Neuronal stem cell (in vitro differentiated cells): ENCODE measurements at regions not wholly inside any gene's neighbourhood (a gene's known extent, or its start where the extent isn't known, plus 50 kb on each side); places are given as distances from the start of the nearest gene placed in this dataset.

Experiments
- DNase-seq: peaks from one replicate; pipeline ENCODE4 v3.0.0-alpha.2; 2013; ENCODE audit warnings: low spot score
- H2AFZ ChIP-seq: one replicate; pipeline ENCODE4 v1.6.1; 2013; ENCODE audit warnings: mild to moderate bottlenecking, low read length, inconsistent platforms
- H2AK5ac ChIP-seq: 2 replicates; pipeline ENCODE4 v1.6.1; 2013; ENCODE audit warnings: low read depth, mild to moderate bottlenecking, inconsistent platforms, low read length, moderate library complexity, mixed read lengths
- H2BK120ac ChIP-seq: 2 replicates; pipeline ENCODE4 v1.6.1; 2013; ENCODE audit warnings: low read depth, mild to moderate bottlenecking, inconsistent platforms, low read length, moderate library complexity, mixed read lengths
- H2BK12ac ChIP-seq: one replicate; pipeline ENCODE4 v1.6.1; 2013; ENCODE audit warnings: low read length, inconsistent platforms
- H2BK15ac ChIP-seq: 2 replicates; pipeline ENCODE4 v1.6.1; 2013; ENCODE audit warnings: mild to moderate bottlenecking, low read length, inconsistent platforms, mixed read lengths
- H2BK5ac ChIP-seq: one replicate; pipeline ENCODE4 v1.6.1; 2013; ENCODE audit warnings: inconsistent platforms, mild to moderate bottlenecking, low read length, moderate library complexity
- H3K14ac ChIP-seq: one replicate; pipeline ENCODE4 v1.6.1; 2013; ENCODE audit warnings: low read length, inconsistent platforms
- H3K18ac ChIP-seq: 2 replicates; pipeline ENCODE4 v1.6.1; 2013; ENCODE audit warnings: low read length, inconsistent platforms
- H3K23ac ChIP-seq: 2 replicates; pipeline ENCODE4 v1.6.1; 2013; ENCODE audit warnings: low read depth, mild to moderate bottlenecking, mixed read lengths, low read length, inconsistent platforms; ENCODE audit not compliant: poor library complexity
- H3K27ac ChIP-seq: replicated peaks from 3 replicates; pipeline ENCODE4 v1.5.1; 2013; ENCODE audit warnings: low read length, inconsistent platforms
- H3K27me3 ChIP-seq, 3 experiments: 2 replicates each; pipeline ENCODE4 v1.6.1; 2013; ENCODE audit warnings: low read length in 3 of 3, mild to moderate bottlenecking in 2 of 3, inconsistent platforms in 1 of 3, low read depth in 1 of 3, mixed read lengths in 1 of 3, moderate library complexity in 1 of 3; ENCODE audit not compliant: control insufficient read depth in 3 of 3, insufficient read depth in 3 of 3
- H3K36me3 ChIP-seq, 2 donors: replicated peaks in 1 of 2; 2 replicates each; pipeline ENCODE4 v1.6.1; 2013; ENCODE audit warnings: low read length in 2 of 2; ENCODE audit not compliant: control insufficient read depth in 2 of 2, insufficient read depth in 2 of 2
- H3K4ac ChIP-seq: 2 replicates; pipeline ENCODE4 v1.6.1; 2013; ENCODE audit warnings: inconsistent platforms, mild to moderate bottlenecking, low read length, moderate library complexity
- H3K4me1 ChIP-seq, 2 donors: 1 replicate in 1 of 2; 2 replicates in 1 of 2; pipeline ENCODE4 v1.6.1; 2013; ENCODE audit warnings: low read length in 2 of 2, low read depth in 1 of 2; ENCODE audit not compliant: control insufficient read depth in 2 of 2, insufficient read depth in 1 of 2
- H3K4me2 ChIP-seq: one replicate; pipeline ENCODE4 v1.6.1; 2013; ENCODE audit warnings: mild to moderate bottlenecking, low read length, inconsistent platforms; ENCODE audit not compliant: insufficient read depth, poor library complexity, severe bottlenecking
- H3K4me3 ChIP-seq, 2 donors: 2 replicates each; pipeline ENCODE4 v1.5.1; 2013; ENCODE audit warnings: low read length in 2 of 2, mild to moderate bottlenecking in 2 of 2, inconsistent platforms in 1 of 2, moderate library complexity in 1 of 2
- H3K79me1 ChIP-seq: one replicate; pipeline ENCODE4 v1.6.1; 2013; ENCODE audit warnings: low read depth, mild to moderate bottlenecking, inconsistent platforms, low read length, moderate library complexity
- H3K9ac ChIP-seq: one replicate; pipeline ENCODE4 v1.6.1; 2013; ENCODE audit warnings: mild to moderate bottlenecking, low read depth, low read length, inconsistent platforms; ENCODE audit not compliant: poor library complexity
- H3K9me3 ChIP-seq, 2 donors: replicated peaks in 1 of 2; 2 replicates each; pipeline versions ENCODE3 to v1.6.1; 2013; ENCODE audit warnings: low read length in 2 of 2, mild to moderate bottlenecking in 2 of 2, inconsistent platforms in 1 of 2, low read depth in 1 of 2, mixed read lengths in 1 of 2, moderate library complexity in 1 of 2; ENCODE audit not compliant: control insufficient read depth in 2 of 2, insufficient read depth in 1 of 2
- H4K8ac ChIP-seq: one replicate; pipeline ENCODE4 v1.6.1; 2013; ENCODE audit warnings: low read depth, mild to moderate bottlenecking, inconsistent platforms, low read length, moderate library complexity
- H4K91ac ChIP-seq: one replicate; pipeline ENCODE4 v1.6.1; 2013; ENCODE audit warnings: low read length, low read depth, mild to moderate bottlenecking, inconsistent platforms; ENCODE audit not compliant: poor library complexity
- WGBS, 2 donors: extraction: QIAGEN DNeasy Blood & Tissue Kit; methylation state at CpG; one replicate each; pipeline ENCODE4 v1.1.7; 2013; ENCODE audit warnings: missing lambda C conversion rate in 2 of 2, mixed read lengths in 1 of 2; ENCODE audit not compliant: insufficient read length in 2 of 2, insufficient replicate concordance in 1 of 2; ENCODE audit errors: extremely low coverage in 2 of 2; 5-methylcytosine and 5-hydroxymethylcytosine counted together

GRCh38 chr7:125126376-125126775 lies 196.8 kb upstream of the POT1 start:
- no peak overlapping the region for H3K4ac ChIP-seq
- no peak overlapping the region for H4K91ac ChIP-seq
- H2AK5ac ChIP-seq: no peak overlapping the region
- no peaks in the 10 kb centered on the region for H3K27me3 ChIP-seq
- H3K36me3 ChIP-seq: no peaks in the 10 kb centered on the region
- no peaks in the 10 kb centered on the region for H3K79me1 ChIP-seq
- no peak overlapping the region for H3K4me2 ChIP-seq
- H3K9me3 ChIP-seq: no peaks in the 10 kb centered on the region
- no peak overlapping the region for H2BK12ac ChIP-seq
- no peak overlapping the region for H3K27ac ChIP-seq
- no peak overlapping the region for H3K14ac ChIP-seq
- no peak overlapping the region for H3K18ac ChIP-seq
- peaks cover 2 to 3% of the 10 kb centered on the region in 2 donors for H3K4me1 ChIP-seq
- no peak overlapping the region for H2BK5ac ChIP-seq
- no peak overlapping the region for H3K23ac ChIP-seq
- no peak overlapping the region for H4K8ac ChIP-seq
- no peak overlapping the region for H2BK15ac ChIP-seq
- DNase-seq: no peak
- WGBS, 2 donors: no CpG with 5 or more reads among the region's 1 CpG
- H2AFZ ChIP-seq: no peak overlapping the region
- H3K4me3 ChIP-seq: no peak overlapping the region
- no peak overlapping the region for H2BK120ac ChIP-seq
- no peak overlapping the region for H3K9ac ChIP-seq

GRCh38 chr7:125125315-125125714 lies 195.7 kb upstream of the POT1 start:
- DNase-seq: no peak
- Histone ChIP-seq H3K27me3 (no peaks in the 10 kb centered on the region), H3K36me3 (no peaks in the 10 kb centered on the region), H2BK15ac (no peak overlapping the region), H4K91ac (no peak overlapping the region), H2AK5ac (no peak overlapping the region), H3K4me1 (peaks cover 2 to 3% of the 10 kb centered on the region in 2 donors), H3K18ac (no peak overlapping the region), H4K8ac (no peak overlapping the region), H3K4me3 (no peak overlapping the region), H3K14ac (no peak overlapping the region), H2BK120ac (no peak overlapping the region), H3K4ac (no peak overlapping the region), H2AFZ (no peak overlapping the region), H3K9me3 (no peaks in the 10 kb centered on the region), H3K79me1 (no peaks in the 10 kb centered on the region), H3K9ac (no peak overlapping the region), H2BK12ac (no peak overlapping the region), H2BK5ac (no peak overlapping the region), H3K4me2 (no peak overlapping the region), H3K23ac (peak overlapping the region; percentile 81), H3K27ac (no peak overlapping the region)
- WGBS, 2 donors: no CpG with 5 or more reads among the region's 15 CpGs

DNA sequence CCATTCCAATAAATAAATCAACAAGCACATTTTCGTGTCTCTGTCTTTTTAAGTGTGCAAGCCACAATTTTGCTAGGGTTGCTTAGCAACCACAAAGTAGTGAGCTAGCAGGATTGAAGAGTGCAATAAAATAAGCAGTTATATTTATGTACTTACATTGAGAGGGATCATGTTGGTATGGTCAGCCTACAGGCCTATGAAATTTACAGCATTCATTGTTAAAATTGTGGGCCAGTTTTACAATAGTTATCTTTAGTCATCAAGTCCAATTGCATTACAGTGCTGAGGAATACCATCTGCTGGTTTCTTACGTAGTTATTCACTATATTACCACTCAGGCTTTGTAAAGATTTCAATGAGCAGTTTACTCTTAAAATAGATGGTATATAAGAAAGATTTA lies 192.5 kb upstream of the POT1 start:
- no peaks in the 10 kb centered on the region for H3K9me3 ChIP-seq
- H3K4me2 ChIP-seq: no peak overlapping the region
- H4K8ac ChIP-seq: no peak overlapping the region
- H3K18ac ChIP-seq: no peak overlapping the region
- H3K27me3 ChIP-seq: no peaks in the 10 kb centered on the region
- no peak overlapping the region for H2BK120ac ChIP-seq
- no peak overlapping the region for H2BK15ac ChIP-seq
- H2AFZ ChIP-seq: no peak overlapping the region
- no peaks in the 10 kb centered on the region for H3K36me3 ChIP-seq
- no peak overlapping the region for H3K4ac ChIP-seq
- H2BK12ac ChIP-seq: no peak overlapping the region
- H3K9ac ChIP-seq: no peak overlapping the region
- H3K4me1 ChIP-seq: peaks cover 2 to 3% of the 10 kb centered on the region in 2 donors
- H3K23ac ChIP-seq: no peak overlapping the region
- H3K79me1 ChIP-seq: no peaks in the 10 kb centered on the region
- no peak overlapping the region for H3K4me3 ChIP-seq
- no peak overlapping the region for H3K27ac ChIP-seq
- H4K91ac ChIP-seq: no peak overlapping the region
- DNase-seq: no peak
- H3K14ac ChIP-seq: no peak overlapping the region
- WGBS, 2 donors: no CpG with 5 or more reads among the region's 2 CpGs
- H2AK5ac ChIP-seq: no peak overlapping the region
- H2BK5ac ChIP-seq: no peak overlapping the region

GRCh38 chr7:125119559-125120115 lies 190.0 kb upstream of the POT1 start:
- no peaks in the 10 kb centered on the region for H3K27me3 ChIP-seq
- H2BK12ac ChIP-seq: no peak overlapping the region
- no peak overlapping the region for H3K9ac ChIP-seq
- no peak overlapping the region for H2BK120ac ChIP-seq
- H3K4me2 ChIP-seq: no peak overlapping the region
- H3K27ac ChIP-seq: no peak overlapping the region
- no peaks in the 10 kb centered on the region for H3K79me1 ChIP-seq
- no peak overlapping the region for H3K23ac ChIP-seq
- H4K91ac ChIP-seq: no peak overlapping the region
- H3K18ac ChIP-seq: no peak overlapping the region
- no CpG with 5 or more reads among the region's 4 CpGs for WGBS, 2 donors
- H2AK5ac ChIP-seq: no peak overlapping the region
- no peak overlapping the region for H2BK5ac ChIP-seq
- no peak overlapping the region for H2AFZ ChIP-seq
- no peaks in the 10 kb centered on the region for H3K9me3 ChIP-seq
- H3K36me3 ChIP-seq: no peaks in the 10 kb centered on the region
- no peak overlapping the region for H3K4me3 ChIP-seq
- no peak overlapping the region for H2BK15ac ChIP-seq
- no peak overlapping the region for H4K8ac ChIP-seq
- no peak for DNase-seq
- no peak overlapping the region for H3K4ac ChIP-seq
- no peak overlapping the region for H3K14ac ChIP-seq
- H3K4me1 ChIP-seq: peaks cover 0 to 3% of the 10 kb centered on the region in 2 donors
